Right cardiac atrium (tissue), 5 donors: ENCODE measurements at regions not wholly inside any gene's neighbourhood (a gene's known extent, or its start where the extent isn't known, plus 50 kb on each side); places are given as distances from the start of the nearest gene placed in this dataset.

ENCODE experiments used
- ATAC-seq, 2 donors: fragments of 200-7000 bp; cut with Tn5 transposase; one replicate each; pipeline versions ENCODE4 v1.8.0 to v1.9.1; 2020; ENCODE audit warnings: moderate library complexity in 2 of 2, mild to moderate bottlenecking in 1 of 2
- DNase-seq, 3 donors: peaks; one replicate each; pipeline ENCODE4 v3.0.0-alpha.2; 2020
- H3K27ac ChIP-seq: one replicate; pipeline ENCODE4 v1.5.1; 2013; ENCODE audit warnings: mild to moderate bottlenecking, low read length, control low read depth, moderate library complexity
- H3K27me3 ChIP-seq: one replicate; pipeline ENCODE4 v1.6.1; 2013; ENCODE audit not compliant: control insufficient read depth, insufficient read depth
- H3K4me1 ChIP-seq: one replicate; pipeline ENCODE4 v1.6.1; 2013; ENCODE audit warnings: low read length; ENCODE audit not compliant: control insufficient read depth, insufficient read depth
- H3K4me3 ChIP-seq: one replicate; pipeline ENCODE4 v1.5.1; 2013; ENCODE audit warnings: low read length, control low read depth
- H3K9me3 ChIP-seq: one replicate; pipeline ENCODE4 v1.6.1; 2013; ENCODE audit warnings: low read length; ENCODE audit not compliant: control insufficient read depth
- WGBS: extraction: QIAGEN DNeasy Blood & Tissue Kit; methylation state at CpG from one replicate; pipeline ENCODE4 v1.1.7; 2013; 5-methylcytosine and 5-hydroxymethylcytosine counted together
- intact Hi-C, 4 donors: fragments of 100-400 bp; cut with DNase I; formaldehyde crosslinking; loops; one replicate each; pipeline versions ENCODE4 v1.11.0 to v1.14.0; 2022 to 2023
- donor health status: healthy with polysubstance abuse.
- donor health status: DM: no; HTN: yes; CAD: no.
- donor health status: DM: no; HTN: no; CAD: no.
- donor health status: DM: no; HTN: yes; CAD: no; lungs with severe emphysema.
- donor health status: DM: yes; HTN: yes; CAD: no.

GRCh38 chr3:72203613-72204349, 418.8 kb upstream of the PROK2 start:
- DNase-seq (no peak), ATAC-seq (no peak)
- Histone ChIP-seq H3K4me1 (no peaks in the 10 kb centered on the region), H3K4me3 (no peak overlapping the region), H3K9me3 (no peaks in the 10 kb centered on the region), H3K27ac (no peak overlapping the region), H3K27me3 (no peaks in the 10 kb centered on the region)
- WGBS = 91% methylated on average over 8 of the region's 8 CpGs
- intact Hi-C loops = no loop called here

DNA sequence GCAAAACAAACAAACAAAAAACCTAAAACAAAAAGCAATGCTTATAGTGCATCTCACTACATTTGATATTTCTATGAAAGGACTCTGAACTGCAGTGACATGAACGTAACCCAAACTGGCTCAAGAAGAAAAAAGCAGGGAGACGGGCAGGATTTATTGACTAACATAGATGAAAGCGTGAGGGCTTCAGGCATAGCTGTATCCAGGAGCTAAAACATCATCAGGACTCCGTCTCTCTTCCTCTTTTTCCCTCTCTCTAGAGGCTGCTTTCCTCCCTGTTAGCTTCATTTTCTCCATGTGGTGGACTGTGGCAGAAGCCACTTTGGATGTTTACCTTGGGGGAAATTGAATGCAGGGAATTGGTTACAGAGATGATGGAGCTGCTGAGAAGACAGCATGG, 418.2 kb upstream of the PROK2 start:
- Histone ChIP-seq H3K27me3 (no peaks in the 10 kb centered on the region), H3K4me1 (no peaks in the 10 kb centered on the region), H3K27ac (no peak overlapping the region), H3K4me3 (no peak overlapping the region), H3K9me3 (no peaks in the 10 kb centered on the region)
- intact Hi-C loops = no loop called here
- WGBS = 95% methylated on average over 4 of the region's 4 CpGs
- DNase-seq (no peak), ATAC-seq (no peak)

GRCh38 chr3:72200332-72200731, 415.4 kb upstream of the PROK2 start:
- no peak overlapping the region for H3K27ac ChIP-seq
- intact Hi-C loops = no loop called here
- WGBS = 93% methylated on average over 1 of the region's 1 CpG
- no peak overlapping the region for H3K4me3 ChIP-seq
- H3K9me3 ChIP-seq = no peaks in the 10 kb centered on the region
- no peaks in the 10 kb centered on the region for H3K4me1 ChIP-seq
- ATAC-seq (no peak), DNase-seq (no peak)
- H3K27me3 ChIP-seq = no peaks in the 10 kb centered on the region

DNA sequence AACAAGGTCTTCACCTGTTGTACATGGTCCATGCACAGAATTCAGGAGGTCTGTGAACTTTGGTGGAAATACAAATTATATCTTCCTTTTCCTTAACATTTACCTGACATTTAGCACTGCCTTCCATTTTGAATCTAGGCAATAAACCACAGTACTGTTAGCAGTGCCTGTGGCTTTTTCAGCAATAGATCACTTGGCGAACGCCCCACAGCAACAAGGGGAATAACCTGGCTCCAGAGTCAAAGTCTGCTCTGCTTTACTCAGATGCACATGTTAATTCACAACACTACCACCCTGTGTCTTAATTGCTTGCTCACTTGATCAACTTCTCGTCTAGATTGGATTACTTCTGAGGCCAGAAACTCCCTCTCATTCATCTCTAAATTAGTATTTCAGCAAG, 414.6 kb upstream of the PROK2 start:
- intact Hi-C loops = no loop called here
- DNase-seq = no peak
- ATAC-seq = no peak
- Histone ChIP-seq H3K27me3 (no peaks in the 10 kb centered on the region), H3K9me3 (no peaks in the 10 kb centered on the region), H3K4me1 (no peaks in the 10 kb centered on the region), H3K4me3 (no peak overlapping the region), H3K27ac (no peak overlapping the region)
- 92% methylated on average over 3 of the region's 3 CpGs for WGBS

- DNase-seq (no peak), ATAC-seq (no peak)
- Histone ChIP-seq H3K27ac (no peak overlapping the region), H3K27me3 (no peaks in the 10 kb centered on the region), H3K4me1 (no peaks in the 10 kb centered on the region), H3K9me3 (no peaks in the 10 kb centered on the region), H3K4me3 (no peak overlapping the region)
- intact Hi-C loops = no loop called here
- 84% methylated on average over 6 of the region's 6 CpGs for WGBS
These were observed 411.5 kb upstream of the PROK2 start for GRCh38 chr3:72196377-72196929.

DNA sequence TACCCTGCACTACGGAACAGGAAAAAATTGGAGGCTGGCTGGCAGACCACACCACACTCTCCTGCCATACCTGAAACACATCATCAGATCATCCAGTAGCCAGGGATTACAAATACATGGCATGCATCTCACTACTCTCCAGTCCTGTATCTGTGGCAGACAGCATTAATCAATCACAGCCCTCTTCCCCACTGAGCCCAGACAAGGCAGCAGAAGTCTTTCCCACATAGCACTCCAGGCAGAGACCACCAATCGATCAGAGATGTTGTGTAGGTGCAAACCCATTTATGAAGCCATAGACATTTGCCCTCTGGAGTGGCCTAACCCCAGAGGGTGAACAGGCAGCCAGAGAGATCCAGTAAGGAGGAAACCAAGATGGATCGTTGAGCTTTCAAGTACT, 410.9 kb upstream of the PROK2 start:
- WGBS = 89% methylated on average over 3 of the region's 3 CpGs
- intact Hi-C loops = no loop called here

DNA sequence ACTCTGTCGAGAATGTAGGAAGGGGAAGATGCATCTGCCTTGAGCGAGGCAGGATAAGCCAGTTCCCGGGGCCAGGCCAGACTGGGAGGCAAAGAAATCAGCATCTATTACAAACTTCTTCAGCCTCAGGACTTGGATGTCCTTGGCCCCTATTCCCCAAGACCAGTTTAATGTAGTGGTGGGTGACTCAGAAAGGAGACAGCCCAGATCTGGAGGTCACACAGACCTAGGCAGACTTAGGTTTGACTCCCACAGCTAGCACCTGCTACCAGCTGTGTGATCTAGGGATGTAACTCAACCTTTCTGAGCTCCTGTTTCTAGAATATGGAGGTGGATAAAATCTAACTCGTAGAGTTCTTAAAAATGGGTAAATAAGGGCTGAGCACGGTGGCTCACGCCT, 409.5 kb upstream of the PROK2 start:
- intact Hi-C loops = no loop called here

More for the DNA sequence above, 410.9 kb upstream of the PROK2 start:
- H3K9me3 ChIP-seq = no peaks in the 10 kb centered on the region
- H3K27me3 ChIP-seq = no peaks in the 10 kb centered on the region
- no peak overlapping the region for H3K4me3 ChIP-seq
- H3K27ac ChIP-seq = no peak overlapping the region
- ATAC-seq (no peak), DNase-seq (no peak)
- no peaks in the 10 kb centered on the region for H3K4me1 ChIP-seq

DNA sequence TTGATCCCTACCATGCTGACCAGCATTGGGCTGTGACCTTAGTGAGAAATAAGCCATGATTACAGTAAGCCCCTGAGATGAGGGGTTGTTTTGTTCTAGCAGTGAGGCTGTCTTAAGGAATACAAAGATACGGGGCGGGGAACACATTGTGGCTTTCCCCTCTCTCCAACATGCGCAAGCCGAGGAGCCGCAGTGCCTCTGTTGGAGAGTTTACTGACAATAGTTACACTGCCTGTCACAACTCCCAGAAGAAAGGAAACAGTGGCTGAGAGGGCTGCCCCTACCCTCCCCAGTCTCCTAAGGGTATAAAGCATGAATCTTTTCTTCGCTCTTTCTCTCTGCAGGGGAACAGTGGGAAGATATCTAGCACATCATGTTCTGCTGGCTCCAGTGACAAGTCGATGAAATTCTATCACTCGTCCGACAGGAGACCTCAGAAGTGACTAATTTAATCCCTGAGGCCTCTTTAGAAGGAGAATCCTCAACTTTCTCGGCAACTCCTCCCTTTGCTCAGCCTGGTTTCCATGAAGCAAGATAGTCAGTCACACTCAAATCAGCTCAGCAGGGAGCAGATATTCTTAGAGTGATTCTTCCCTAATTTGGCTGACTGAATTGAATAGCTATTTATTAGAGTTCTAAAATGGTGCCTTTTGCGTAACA, 409.0 kb upstream of the PROK2 start:
- Histone ChIP-seq H3K9me3 (no peaks in the 10 kb centered on the region), H3K27ac (no peak overlapping the region), H3K4me3 (no peak overlapping the region), H3K27me3 (no peaks in the 10 kb centered on the region), H3K4me1 (no peaks in the 10 kb centered on the region)
- no peak for ATAC-seq
- intact Hi-C loops = no loop called here
- no peak for DNase-seq
- 84% methylated on average over 11 of the region's 11 CpGs for WGBS

More for the DNA sequence above, 409.5 kb upstream of the PROK2 start:
- Histone ChIP-seq H3K4me3 (no peak overlapping the region), H3K9me3 (no peaks in the 10 kb centered on the region), H3K4me1 (no peaks in the 10 kb centered on the region), H3K27ac (no peak overlapping the region), H3K27me3 (no peaks in the 10 kb centered on the region)
- DNase-seq (no peak), ATAC-seq (no peak)
- WGBS = 90% methylated on average over 6 of the region's 6 CpGs

DNA sequence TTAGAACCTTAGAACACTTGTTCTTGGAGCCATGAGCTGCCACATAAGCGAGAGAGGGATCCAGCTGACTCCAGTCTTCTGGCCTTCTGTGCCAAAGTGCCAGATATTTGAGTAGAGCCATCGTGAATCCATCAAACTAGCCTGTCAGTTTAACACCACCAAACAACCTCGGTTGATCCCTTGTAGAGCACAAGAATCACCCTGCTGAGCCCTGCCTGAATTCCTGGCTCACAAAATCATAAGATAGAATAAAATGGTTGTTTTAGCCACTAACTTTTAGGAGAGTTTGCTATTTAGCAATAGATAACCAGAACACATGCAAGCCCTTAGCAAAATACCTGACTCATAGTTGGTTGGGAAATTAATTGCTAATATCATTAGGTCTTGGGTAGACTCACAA, 407.6 kb upstream of the PROK2 start:
- Histone ChIP-seq H3K4me1 (no peaks in the 10 kb centered on the region), H3K4me3 (no peak overlapping the region), H3K27me3 (no peaks in the 10 kb centered on the region), H3K9me3 (no peaks in the 10 kb centered on the region), H3K27ac (no peak overlapping the region)
- whole genome bisulfite sequencing = 95% methylated on average over 3 of the region's 3 CpGs
- DNase-seq (no peak), ATAC-seq (no peak)
- intact Hi-C loops = no loop called here

DNA sequence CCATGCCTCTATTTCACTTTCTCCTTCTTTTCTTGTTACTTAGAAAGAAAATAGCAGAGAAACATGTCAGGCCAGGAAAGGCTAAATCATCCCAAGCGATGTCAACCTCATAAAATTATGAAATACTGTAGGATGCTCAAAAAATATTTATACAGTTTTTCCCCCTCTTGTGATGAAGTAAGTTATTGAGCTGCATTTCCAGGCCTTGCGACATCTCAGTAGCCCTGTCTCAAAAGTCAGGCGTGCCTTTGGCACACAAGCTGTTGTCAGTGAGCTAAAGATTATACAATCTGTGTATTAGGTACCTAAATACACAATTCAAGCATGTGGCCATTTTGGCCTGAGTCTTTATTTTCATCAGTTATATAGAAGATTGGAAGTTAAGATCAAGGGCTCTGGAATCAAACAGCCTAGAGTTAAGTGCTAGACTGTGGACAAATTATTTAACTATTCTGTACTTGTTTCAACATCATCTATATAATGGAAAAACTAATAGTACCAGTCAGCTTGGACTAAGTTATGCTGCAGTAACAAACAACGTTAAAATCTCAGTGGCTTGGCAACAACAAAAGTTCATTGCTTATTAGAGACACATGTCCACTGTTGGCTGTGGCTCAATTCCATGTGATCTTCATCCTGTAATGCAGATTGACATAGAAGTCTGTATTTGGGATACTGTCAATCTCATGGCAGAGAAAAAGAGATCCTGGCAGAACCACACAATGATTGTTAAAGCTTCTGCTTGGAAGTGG, 406.4 kb upstream of the PROK2 start:
- no peaks in the 10 kb centered on the region for H3K27me3 ChIP-seq
- ATAC-seq (no peak), DNase-seq (no peak)
- no peak overlapping the region for H3K27ac ChIP-seq
- no peaks in the 10 kb centered on the region for H3K9me3 ChIP-seq
- 94% methylated on average over 4 of the region's 4 CpGs for WGBS
- intact Hi-C loops = no loop called here
- H3K4me3 ChIP-seq = no peak overlapping the region
- no peaks in the 10 kb centered on the region for H3K4me1 ChIP-seq

- no peaks in the 10 kb centered on the region for H3K27me3 ChIP-seq
- WGBS = 78% methylated on average over 5 of the region's 5 CpGs
- intact Hi-C loops = no loop called here
- no peaks in the 10 kb centered on the region for H3K9me3 ChIP-seq
- no peak for ATAC-seq
- no peak overlapping the region for H3K4me3 ChIP-seq
- DNase-seq = no peak
- H3K4me1 ChIP-seq = no peaks in the 10 kb centered on the region
- no peak overlapping the region for H3K27ac ChIP-seq
These were observed 405.1 kb upstream of the PROK2 start for GRCh38 chr3:72190050-72190449.
